Mucosa of stomach (tissue), 1 donor: ENCODE measurements at regions not wholly inside any gene's neighbourhood (a gene's known extent, or its start where the extent isn't known, plus 50 kb on each side); places are given as distances from the start of the nearest gene placed in this dataset.
"Not testable (repeated sequence)": the region's sequence is repeated elsewhere in the genome, so short reads cannot be mapped to it uniquely, and the experiment has no call there.

ENCODE experiments used
- H3K27me3 ChIP-seq: one replicate; pipeline ENCODE4 v1.7.0; 2013; ENCODE audit warnings: mild to moderate bottlenecking, low read length; ENCODE audit not compliant: control insufficient read depth, insufficient read depth
- H3K36me3 ChIP-seq: one replicate; pipeline ENCODE4 v1.7.0; 2013; ENCODE audit warnings: low read length; ENCODE audit not compliant: control insufficient read depth, insufficient read depth
- H3K4me1 ChIP-seq: one replicate; pipeline ENCODE4 v1.7.0; 2013; ENCODE audit warnings: mild to moderate bottlenecking, low read length; ENCODE audit not compliant: control insufficient read depth, insufficient read depth
- H3K4me3 ChIP-seq: one replicate; pipeline ENCODE4 v1.7.0; 2013; ENCODE audit warnings: low read length
- H3K9ac ChIP-seq: one replicate; pipeline ENCODE4 v1.7.0; 2013; ENCODE audit warnings: mild to moderate bottlenecking, low read length, moderate library complexity
- H3K9me3 ChIP-seq: one replicate; pipeline ENCODE4 v1.7.0; 2013; ENCODE audit warnings: mild to moderate bottlenecking, low read length, moderate library complexity; ENCODE audit not compliant: control insufficient read depth
- donor health status: Pancreatic carcinoma.

- H3K27me3 ChIP-seq: no peaks in the 10 kb centered on the region
- no peak overlapping the region for H3K4me3 ChIP-seq
- no peaks in the 10 kb centered on the region for H3K4me1 ChIP-seq
- H3K36me3 ChIP-seq: no peaks in the 10 kb centered on the region
- no peak overlapping the region for H3K9ac ChIP-seq
- H3K9me3 ChIP-seq: no peaks in the 10 kb centered on the region
Observed at GRCh38 chr10:10685566-10685965, 332.1 kb upstream of the CELF2 start.

GRCh38 chr10:10687751-10688150 lies 329.9 kb upstream of the CELF2 start:
- H3K9ac ChIP-seq: no peak overlapping the region
- no peaks in the 10 kb centered on the region for H3K36me3 ChIP-seq
- no peak overlapping the region for H3K4me3 ChIP-seq
- no peaks in the 10 kb centered on the region for H3K4me1 ChIP-seq
- no peaks in the 10 kb centered on the region for H3K9me3 ChIP-seq
- no peaks in the 10 kb centered on the region for H3K27me3 ChIP-seq

GRCh38 chr10:10699427-10699826 lies 318.2 kb upstream of the CELF2 start:
- Histone ChIP-seq H3K9ac (no peak overlapping the region), H3K4me1 (no peaks in the 10 kb centered on the region), H3K9me3 (no peaks in the 10 kb centered on the region), H3K36me3 (no peaks in the 10 kb centered on the region), H3K4me3 (no peak overlapping the region), H3K27me3 (no peaks in the 10 kb centered on the region)

GRCh38 chr10:10701084-10701611 lies 316.5 kb upstream of the CELF2 start:
- Histone ChIP-seq H3K36me3 (no peaks in the 10 kb centered on the region), H3K4me1 (no peaks in the 10 kb centered on the region), H3K4me3 (no peak overlapping the region), H3K9me3 (no peaks in the 10 kb centered on the region), H3K27me3 (no peaks in the 10 kb centered on the region), H3K9ac (no peak overlapping the region)

GRCh38 chr10:10702211-10702610 lies 315.5 kb upstream of the CELF2 start:
- no peaks in the 10 kb centered on the region for H3K27me3 ChIP-seq
- no peak overlapping the region for H3K9ac ChIP-seq
- no peaks in the 10 kb centered on the region for H3K4me1 ChIP-seq
- no peak overlapping the region for H3K4me3 ChIP-seq
- no peaks in the 10 kb centered on the region for H3K36me3 ChIP-seq
- no peaks in the 10 kb centered on the region for H3K9me3 ChIP-seq

GRCh38 chr10:10703382-10703781 lies 314.3 kb upstream of the CELF2 start:
- H3K27me3 ChIP-seq: no peaks in the 10 kb centered on the region
- H3K9me3 ChIP-seq: no peaks in the 10 kb centered on the region
- no peak overlapping the region for H3K9ac ChIP-seq
- no peak overlapping the region for H3K4me3 ChIP-seq
- H3K4me1 ChIP-seq: no peaks in the 10 kb centered on the region
- no peaks in the 10 kb centered on the region for H3K36me3 ChIP-seq

- H3K4me1 ChIP-seq: no peaks in the 10 kb centered on the region
- H3K9me3 ChIP-seq: no peaks in the 10 kb centered on the region
- H3K9ac ChIP-seq: no peak overlapping the region
- no peak overlapping the region for H3K4me3 ChIP-seq
- no peaks in the 10 kb centered on the region for H3K36me3 ChIP-seq
- H3K27me3 ChIP-seq: no peaks in the 10 kb centered on the region
Observed at GRCh38 chr10:10712155-10712704, 305.4 kb upstream of the CELF2 start.

GRCh38 chr10:10714327-10714726 lies 303.3 kb upstream of the CELF2 start:
- no peaks in the 10 kb centered on the region for H3K27me3 ChIP-seq
- no peak overlapping the region for H3K9ac ChIP-seq
- no peaks in the 10 kb centered on the region for H3K4me1 ChIP-seq
- no peak overlapping the region for H3K4me3 ChIP-seq
- H3K9me3 ChIP-seq: no peaks in the 10 kb centered on the region
- no peaks in the 10 kb centered on the region for H3K36me3 ChIP-seq

- H3K9ac ChIP-seq: no peak overlapping the region
- H3K4me3 ChIP-seq: no peak overlapping the region
- H3K36me3 ChIP-seq: no peaks in the 10 kb centered on the region
- H3K27me3 ChIP-seq: no peaks in the 10 kb centered on the region
- no peaks in the 10 kb centered on the region for H3K9me3 ChIP-seq
- H3K4me1 ChIP-seq: no peaks in the 10 kb centered on the region
Observed at GRCh38 chr10:10716972-10717371, 300.7 kb upstream of the CELF2 start.

- Histone ChIP-seq H3K9ac (no peak overlapping the region), H3K4me3 (no peak overlapping the region), H3K36me3 (no peaks in the 10 kb centered on the region), H3K9me3 (no peaks in the 10 kb centered on the region), H3K4me1 (no peaks in the 10 kb centered on the region), H3K27me3 (no peaks in the 10 kb centered on the region)
Observed at GRCh38 chr10:10722422-10722821, 295.2 kb upstream of the CELF2 start.

- no peaks in the 10 kb centered on the region for H3K36me3 ChIP-seq
- H3K9me3 ChIP-seq: no peaks in the 10 kb centered on the region
- no peaks in the 10 kb centered on the region for H3K4me1 ChIP-seq
- no peak overlapping the region for H3K9ac ChIP-seq
- no peaks in the 10 kb centered on the region for H3K27me3 ChIP-seq
- H3K4me3 ChIP-seq: no peak overlapping the region
Observed at GRCh38 chr10:10725196-10725595, 292.5 kb upstream of the CELF2 start.

- Histone ChIP-seq H3K36me3 (no peaks in the 10 kb centered on the region), H3K4me1 (no peaks in the 10 kb centered on the region), H3K9me3 (no peaks in the 10 kb centered on the region), H3K27me3 (no peaks in the 10 kb centered on the region), H3K4me3 (no peak overlapping the region), H3K9ac (no peak overlapping the region)
Observed at GRCh38 chr10:10726101-10726500, 291.6 kb upstream of the CELF2 start.

GRCh38 chr10:10727411-10727810 lies 290.3 kb upstream of the CELF2 start:
- H3K36me3 ChIP-seq, H3K9me3 ChIP-seq, H3K27me3 ChIP-seq: not testable (repeated sequence)

More at GRCh38 chr10:10727411-10727810, 290.3 kb upstream of the CELF2 start:
- not testable (repeated sequence) for H3K4me3 ChIP-seq, H3K9ac ChIP-seq, H3K4me1 ChIP-seq
